GM12865 (cell line): ENCODE measurements at regions not wholly inside any gene's neighbourhood (a gene's known extent, or its start where the extent isn't known, plus 50 kb on each side); places are given as distances from the start of the nearest gene placed in this dataset.

Source experiments
- DNase-seq: peaks from one replicate; pipeline ENCODE4 v3.0.0; 2010; ENCODE audit warnings: low read depth
- H3K4me3 ChIP-seq: 2 replicates; pipeline ENCODE4 v1.5.1; 2011; ENCODE audit warnings: mild to moderate bottlenecking, low read depth, low read length, control low read depth
- TF ChIP-seq, protein P1 (sequence below): IDR thresholded peaks from 2 replicates; pipeline ENCODE4 v1.5.1; 2011; ENCODE audit warnings: low read length, control low read depth, low read depth, inconsistent platforms; ENCODE audit not compliant: insufficient read depth; ENCODE audit errors: missing control alignments

- TF ChIP-seq, protein P1, sequence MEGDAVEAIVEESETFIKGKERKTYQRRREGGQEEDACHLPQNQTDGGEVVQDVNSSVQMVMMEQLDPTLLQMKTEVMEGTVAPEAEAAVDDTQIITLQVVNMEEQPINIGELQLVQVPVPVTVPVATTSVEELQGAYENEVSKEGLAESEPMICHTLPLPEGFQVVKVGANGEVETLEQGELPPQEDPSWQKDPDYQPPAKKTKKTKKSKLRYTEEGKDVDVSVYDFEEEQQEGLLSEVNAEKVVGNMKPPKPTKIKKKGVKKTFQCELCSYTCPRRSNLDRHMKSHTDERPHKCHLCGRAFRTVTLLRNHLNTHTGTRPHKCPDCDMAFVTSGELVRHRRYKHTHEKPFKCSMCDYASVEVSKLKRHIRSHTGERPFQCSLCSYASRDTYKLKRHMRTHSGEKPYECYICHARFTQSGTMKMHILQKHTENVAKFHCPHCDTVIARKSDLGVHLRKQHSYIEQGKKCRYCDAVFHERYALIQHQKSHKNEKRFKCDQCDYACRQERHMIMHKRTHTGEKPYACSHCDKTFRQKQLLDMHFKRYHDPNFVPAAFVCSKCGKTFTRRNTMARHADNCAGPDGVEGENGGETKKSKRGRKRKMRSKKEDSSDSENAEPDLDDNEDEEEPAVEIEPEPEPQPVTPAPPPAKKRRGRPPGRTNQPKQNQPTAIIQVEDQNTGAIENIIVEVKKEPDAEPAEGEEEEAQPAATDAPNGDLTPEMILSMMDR, result no peak
- DNase-seq, result no peak
- no peak overlapping the region for H3K4me3 ChIP-seq
Measured at GRCh38 chrX:10076765-10077164, 80.0 kb upstream of the CLCN4 start.

DNA sequence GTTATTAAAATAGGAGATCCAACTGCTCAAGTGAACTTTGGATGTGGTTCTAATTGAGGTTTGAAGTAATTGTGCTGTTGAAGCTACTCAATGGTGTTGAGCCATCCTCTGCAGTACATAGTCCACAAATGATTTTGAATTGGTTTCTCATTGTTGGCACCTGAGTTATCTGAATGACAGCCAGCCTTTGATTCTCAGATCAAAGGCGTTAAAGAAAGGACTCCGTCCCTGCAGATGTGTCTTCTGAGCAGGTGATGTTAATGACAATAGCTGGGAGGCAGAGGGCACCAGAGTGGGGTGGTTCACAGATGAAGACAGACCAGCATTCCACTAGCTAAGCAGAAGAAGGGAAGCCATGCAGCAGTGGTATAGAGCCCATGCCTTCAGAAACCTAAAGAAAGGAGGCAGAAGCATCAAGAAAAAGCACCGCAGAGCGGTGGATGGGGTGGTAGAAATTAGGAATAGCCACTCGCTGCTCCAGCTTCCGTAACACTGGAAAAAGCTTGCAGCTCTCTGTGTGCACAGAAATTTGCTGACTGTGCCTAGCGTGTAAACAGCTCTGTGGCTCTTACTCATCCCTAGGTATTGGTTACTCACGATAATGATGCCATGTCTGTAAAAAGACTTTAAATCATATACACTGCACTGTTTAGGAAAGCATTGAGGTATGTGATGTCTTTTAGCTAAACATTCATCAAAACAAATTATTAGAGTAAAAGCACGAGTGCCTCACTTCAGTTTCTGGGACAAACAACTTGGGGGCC lies 79.2 kb upstream of the CLCN4 start:
- TF ChIP-seq, protein P1, result no peak
- no peak for DNase-seq
- no peak overlapping the region for H3K4me3 ChIP-seq

DNA sequence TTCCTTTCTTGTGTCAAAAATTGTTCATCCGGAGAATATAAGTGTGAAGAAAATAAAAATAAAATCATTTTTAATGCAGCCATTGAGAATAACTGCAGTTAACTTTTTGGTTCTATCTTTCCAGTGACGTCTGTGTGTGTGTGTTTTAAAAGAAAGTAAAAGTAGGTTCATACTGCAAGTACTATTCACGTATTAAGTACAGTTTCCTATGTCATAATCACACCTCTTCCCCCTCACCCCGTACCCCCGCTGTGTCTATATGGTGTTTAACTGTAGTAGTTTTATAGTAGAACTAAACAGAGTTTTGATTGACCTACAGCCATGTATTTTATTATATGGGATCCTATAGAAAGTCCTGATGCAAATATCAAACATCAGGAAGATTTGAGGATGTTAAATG lies 78.5 kb upstream of the CLCN4 start:
- no peak overlapping the region for H3K4me3 ChIP-seq
- TF ChIP-seq, protein P1, result no peak
- no peak for DNase-seq

- no peak overlapping the region for H3K4me3 ChIP-seq
- no peak for DNase-seq
- TF ChIP-seq, protein P1, result no peak
Measured at GRCh38 chrX:10079231-10079630, 77.5 kb upstream of the CLCN4 start.

- no peak for DNase-seq
- TF ChIP-seq, protein P1, result no peak
- no peak overlapping the region for H3K4me3 ChIP-seq
Measured at GRCh38 chrX:10083809-10084208, 73.0 kb upstream of the CLCN4 start.

DNA sequence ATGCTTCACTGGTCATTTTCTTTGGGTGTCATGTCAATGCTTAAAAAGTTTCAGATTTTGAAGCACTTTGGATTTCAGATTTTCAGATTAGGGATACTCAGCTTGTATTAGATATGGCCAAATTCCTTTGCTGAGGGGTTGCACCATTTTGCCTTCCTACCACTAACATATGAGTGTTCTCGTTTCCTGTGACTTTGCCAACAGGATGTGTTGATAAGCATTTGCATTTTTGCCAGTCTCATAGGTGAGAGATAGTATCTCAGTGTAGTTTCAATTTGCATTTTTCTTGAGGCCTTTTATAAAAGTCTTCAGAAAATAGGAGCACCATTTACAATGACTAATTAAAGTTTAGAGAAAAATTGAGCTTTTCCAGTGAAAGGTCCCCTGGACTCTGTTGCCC lies 71.6 kb upstream of the CLCN4 start:
- no peak overlapping the region for H3K4me3 ChIP-seq
- DNase-seq, result peak; percentile 43
- TF ChIP-seq, protein P1, result no peak

DNA sequence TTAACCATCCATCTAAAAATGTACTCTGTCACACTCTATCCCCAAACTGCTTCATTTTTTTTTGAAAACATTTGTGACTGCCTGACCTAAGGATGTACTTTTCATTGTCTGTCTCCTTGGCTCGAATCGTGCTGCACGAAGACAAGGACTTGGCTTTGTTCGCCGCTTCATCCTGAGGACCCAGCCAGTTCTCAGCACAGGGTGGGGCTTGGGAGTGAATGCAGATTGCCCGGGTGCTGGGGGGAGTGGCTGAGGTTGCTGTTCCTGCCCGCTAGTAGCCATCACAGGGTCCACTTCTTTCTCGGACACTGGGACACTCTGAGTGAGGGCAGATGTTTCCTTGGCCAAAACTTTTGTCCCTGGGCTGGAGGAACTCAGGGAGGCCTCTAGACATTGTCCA lies 70.1 kb upstream of the CLCN4 start:
- H3K4me3 ChIP-seq, result no peak overlapping the region
- DNase-seq, result no peak
- TF ChIP-seq, protein P1, result no peak
